DND-41 (cell line): ENCODE measurements at regions not wholly inside any gene's neighbourhood (a gene's known extent, or its start where the extent isn't known, plus 50 kb on each side); places are given as distances from the start of the nearest gene placed in this dataset.

Experiments
- EZH2 ChIP-seq: IDR thresholded peaks from 3 replicates; pipeline ENCODE4 v1.6.1; 2012; ENCODE audit warnings: borderline replicate concordance, low read depth, mild to moderate bottlenecking, moderate library complexity, low read length, inconsistent platforms; ENCODE audit not compliant: severe bottlenecking
- TF ChIP-seq, protein P1 (sequence below): IDR thresholded peaks from 2 replicates; pipeline ENCODE4 v1.5.1; 2012; ENCODE audit warnings: borderline replicate concordance, low read length, moderate library complexity, mild to moderate bottlenecking; ENCODE audit not compliant: poor library complexity, severe bottlenecking; ENCODE audit errors: extremely low read depth

DNA sequence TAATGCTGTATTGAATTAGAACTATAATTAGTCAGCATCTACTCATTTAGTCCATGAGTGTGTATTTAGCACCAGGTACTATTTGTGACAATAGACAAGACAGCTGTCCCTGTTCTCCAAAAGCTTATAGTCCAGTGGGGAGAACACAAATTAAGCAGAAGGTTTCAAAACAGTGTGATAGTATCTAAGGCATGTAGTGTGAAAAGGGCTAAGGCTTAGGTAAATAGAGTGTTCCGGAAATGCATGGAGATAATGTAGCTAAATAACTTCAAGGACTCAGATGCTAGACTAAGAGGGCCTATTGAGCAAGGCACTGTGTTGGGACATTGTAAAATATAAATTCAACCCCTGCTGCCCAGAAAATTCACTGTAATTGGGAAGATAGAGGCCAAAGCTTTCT lies 144.1 kb upstream of the MIR17HG start:
- TF ChIP-seq, protein P1, sequence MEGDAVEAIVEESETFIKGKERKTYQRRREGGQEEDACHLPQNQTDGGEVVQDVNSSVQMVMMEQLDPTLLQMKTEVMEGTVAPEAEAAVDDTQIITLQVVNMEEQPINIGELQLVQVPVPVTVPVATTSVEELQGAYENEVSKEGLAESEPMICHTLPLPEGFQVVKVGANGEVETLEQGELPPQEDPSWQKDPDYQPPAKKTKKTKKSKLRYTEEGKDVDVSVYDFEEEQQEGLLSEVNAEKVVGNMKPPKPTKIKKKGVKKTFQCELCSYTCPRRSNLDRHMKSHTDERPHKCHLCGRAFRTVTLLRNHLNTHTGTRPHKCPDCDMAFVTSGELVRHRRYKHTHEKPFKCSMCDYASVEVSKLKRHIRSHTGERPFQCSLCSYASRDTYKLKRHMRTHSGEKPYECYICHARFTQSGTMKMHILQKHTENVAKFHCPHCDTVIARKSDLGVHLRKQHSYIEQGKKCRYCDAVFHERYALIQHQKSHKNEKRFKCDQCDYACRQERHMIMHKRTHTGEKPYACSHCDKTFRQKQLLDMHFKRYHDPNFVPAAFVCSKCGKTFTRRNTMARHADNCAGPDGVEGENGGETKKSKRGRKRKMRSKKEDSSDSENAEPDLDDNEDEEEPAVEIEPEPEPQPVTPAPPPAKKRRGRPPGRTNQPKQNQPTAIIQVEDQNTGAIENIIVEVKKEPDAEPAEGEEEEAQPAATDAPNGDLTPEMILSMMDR = no peak
- TF ChIP-seq EZH2 = no peak
